ENCODE measurements at regions not wholly inside any gene's neighbourhood (a gene's known extent, or its start where the extent isn't known, plus 50 kb on each side); places are given as distances from the start of the nearest gene placed in this dataset.

DNA sequence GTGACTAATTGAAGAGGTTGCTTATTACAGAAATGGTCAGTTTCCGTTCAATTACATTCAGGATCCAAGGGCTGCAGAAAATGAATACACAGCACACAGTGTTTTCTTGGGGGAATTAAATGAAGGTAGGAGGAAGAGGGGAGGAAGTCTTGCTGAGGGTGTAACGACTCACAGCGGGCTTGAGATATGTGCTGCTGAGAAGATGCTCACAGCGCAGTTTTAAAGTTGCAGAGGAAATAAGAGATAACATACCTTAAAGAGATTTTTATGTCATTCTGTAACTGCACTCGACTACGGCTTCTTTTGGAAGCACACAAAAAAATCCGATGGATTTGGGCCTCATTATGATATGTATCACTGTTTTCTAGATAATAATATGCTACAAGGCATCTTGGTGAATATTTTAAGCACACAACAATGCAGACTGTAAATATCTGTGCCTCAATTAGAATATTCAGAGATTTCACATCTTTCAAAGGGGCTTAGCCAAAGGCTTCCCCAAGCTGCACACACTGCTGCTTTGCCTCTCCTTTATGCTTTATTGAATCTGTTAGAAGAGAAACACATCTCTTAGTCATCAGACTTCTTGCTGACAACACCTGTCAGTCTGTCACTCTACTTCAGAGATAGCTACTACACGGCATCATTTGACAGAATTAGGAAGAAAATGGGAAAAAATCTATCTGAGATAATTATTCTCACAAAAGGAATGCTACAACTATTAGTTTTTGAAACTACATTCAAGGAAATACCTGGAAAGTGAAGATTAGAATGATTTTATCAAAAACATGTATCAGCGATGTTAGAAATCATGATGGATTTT, 773.2 kb downstream of the OTOL1 start:
- no peak for FAIRE-seq
- no peak for DNase-seq (ENCODE audit: low read depth)
- Histone ChIP-seq H3K36me3 (ENCODE audit: control insufficient read depth, insufficient read depth, low read length) (no peaks in the 10 kb centered on the region), H3K27me3 (ENCODE audit: control insufficient read depth, insufficient read depth, low read length) (no peaks in the 10 kb centered on the region), H3K4me3 (ENCODE audit: low read depth, low read length) (no peak overlapping the region)
- no peak for TF ChIP-seq CTCF (IDR thresholded peaks at IDR 0.05; ENCODE audit: insufficient read depth, low read length, severe bottlenecking)

DNA sequence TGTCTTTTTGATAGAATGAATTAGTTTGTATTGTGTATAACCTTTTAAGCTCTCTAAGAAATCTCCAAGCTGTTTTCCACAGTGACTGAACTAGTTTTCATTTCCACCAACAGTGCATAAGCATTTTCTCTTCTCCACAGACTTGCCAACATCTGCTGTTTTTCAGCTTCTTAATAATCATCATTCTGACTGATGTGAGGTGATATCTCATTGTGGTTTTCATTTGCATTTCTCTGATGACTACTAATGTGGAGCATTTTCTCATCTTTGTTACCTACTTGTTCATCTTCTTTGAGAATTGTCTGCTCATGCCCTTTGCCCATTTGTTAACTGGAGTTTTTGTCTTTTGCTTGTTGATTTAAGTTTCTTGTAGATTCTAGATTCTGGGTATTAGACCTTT, 777.5 kb downstream of the OTOL1 start:
- H3K4me3 ChIP-seq (ENCODE audit: low read depth, low read length), result no peak overlapping the region
- no peak for FAIRE-seq
- no peak for DNase-seq (ENCODE audit: low read depth)
- no peak for TF ChIP-seq CTCF (IDR thresholded peaks at IDR 0.05; ENCODE audit: insufficient read depth, low read length, severe bottlenecking)
- H3K36me3 ChIP-seq (ENCODE audit: control insufficient read depth, insufficient read depth, low read length), result no peaks in the 10 kb centered on the region
- no peaks in the 10 kb centered on the region for H3K27me3 ChIP-seq (ENCODE audit: control insufficient read depth, insufficient read depth, low read length)

GRCh38 chr3:162278834-162279233, 782.2 kb downstream of the OTOL1 start:
- H3K36me3 ChIP-seq (ENCODE audit: control insufficient read depth, insufficient read depth, low read length), result no peaks in the 10 kb centered on the region
- FAIRE-seq, result no peak
- no peak for TF ChIP-seq CTCF (IDR thresholded peaks at IDR 0.05; ENCODE audit: insufficient read depth, low read length, severe bottlenecking)

DNA sequence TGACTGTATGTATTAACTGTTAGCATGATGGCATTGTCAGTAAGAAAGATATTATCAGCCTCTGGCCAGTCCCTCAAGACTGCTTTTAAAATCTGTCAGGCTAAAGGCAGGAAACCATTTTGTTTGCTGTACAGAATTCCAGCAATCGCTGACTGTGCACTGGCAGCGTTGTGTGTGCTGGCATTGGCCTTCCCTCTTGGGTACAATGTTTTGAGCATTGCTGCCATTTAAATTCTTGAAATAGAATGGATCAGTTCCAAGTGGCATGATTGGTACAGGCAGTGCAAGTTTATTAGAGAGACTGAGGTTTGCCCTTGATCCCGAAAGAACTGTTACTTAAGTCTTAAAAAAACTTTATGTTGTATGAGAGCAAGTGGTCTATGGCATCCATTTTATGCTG, 788.7 kb downstream of the OTOL1 start:
- no peak for FAIRE-seq
- H3K36me3 ChIP-seq (ENCODE audit: control insufficient read depth, insufficient read depth, low read length), result no peaks in the 10 kb centered on the region
- no peak overlapping the region for H3K4me3 ChIP-seq (ENCODE audit: low read depth, low read length)
- TF ChIP-seq CTCF (IDR thresholded peaks at IDR 0.05; ENCODE audit: insufficient read depth, low read length, severe bottlenecking), result no peak
- no peaks in the 10 kb centered on the region for H3K27me3 ChIP-seq (ENCODE audit: control insufficient read depth, insufficient read depth, low read length)
- DNase-seq (ENCODE audit: low read depth), result no peak

More at GRCh38 chr3:162278834-162279233, 782.2 kb downstream of the OTOL1 start:
- DNase-seq (ENCODE audit: low read depth), result no peak
- Histone ChIP-seq H3K27me3 (ENCODE audit: control insufficient read depth, insufficient read depth, low read length) (no peaks in the 10 kb centered on the region), H3K4me3 (ENCODE audit: low read depth, low read length) (no peak overlapping the region)

DNA sequence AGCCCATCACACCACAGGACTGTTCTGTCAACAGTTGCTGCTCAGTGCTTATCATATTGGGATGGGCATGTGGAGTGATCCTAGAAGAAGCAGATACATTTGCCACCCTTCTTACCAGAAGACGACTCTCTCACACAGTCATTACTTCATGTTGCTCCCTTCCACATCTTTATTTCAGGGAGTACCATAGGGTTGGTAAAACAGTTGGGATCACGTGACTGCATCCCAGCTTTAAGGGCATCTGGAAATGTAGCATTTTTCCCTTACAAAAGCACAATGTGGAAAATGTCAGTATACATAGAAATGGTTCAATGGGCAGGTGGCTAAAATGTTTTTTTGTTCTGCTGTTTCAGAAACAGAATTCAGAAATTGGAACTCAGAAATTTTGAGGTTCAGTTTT, 791.0 kb downstream of the OTOL1 start:
- Histone ChIP-seq H3K27me3 (ENCODE audit: control insufficient read depth, insufficient read depth, low read length) (no peaks in the 10 kb centered on the region), H3K36me3 (ENCODE audit: control insufficient read depth, insufficient read depth, low read length) (no peaks in the 10 kb centered on the region), H3K4me3 (ENCODE audit: low read depth, low read length) (no peak overlapping the region)
- DNase-seq (ENCODE audit: low read depth) (no peak), FAIRE-seq (no peak)
- TF ChIP-seq CTCF (IDR thresholded peaks at IDR 0.05; ENCODE audit: insufficient read depth, low read length, severe bottlenecking), result no peak

DNA sequence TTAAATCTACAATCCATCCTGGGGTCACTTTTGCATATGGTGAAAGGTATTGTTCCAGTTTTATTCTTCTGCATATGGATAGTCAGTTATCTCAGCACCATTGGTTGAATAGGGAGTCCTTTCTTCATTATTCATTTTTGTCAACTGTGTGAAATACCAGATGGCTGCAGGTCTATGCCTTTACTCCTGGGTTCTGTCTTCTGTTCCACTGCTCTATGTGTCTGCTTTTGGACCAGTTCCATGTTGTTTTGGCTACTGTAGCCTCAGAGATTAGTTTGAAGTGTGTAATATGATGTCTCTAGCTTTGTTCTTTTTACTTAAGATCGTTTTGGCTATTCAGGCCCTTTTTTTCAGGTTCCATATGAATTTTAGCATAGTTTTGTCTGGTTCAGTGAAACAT, 795.8 kb downstream of the OTOL1 start:
- no peak for TF ChIP-seq CTCF (IDR thresholded peaks at IDR 0.05; ENCODE audit: insufficient read depth, low read length, severe bottlenecking)
- FAIRE-seq (no peak), DNase-seq (ENCODE audit: low read depth) (no peak)
- no peaks in the 10 kb centered on the region for H3K36me3 ChIP-seq (ENCODE audit: control insufficient read depth, insufficient read depth, low read length)
- no peak overlapping the region for H3K4me3 ChIP-seq (ENCODE audit: low read depth, low read length)
- H3K27me3 ChIP-seq (ENCODE audit: control insufficient read depth, insufficient read depth, low read length), result no peaks in the 10 kb centered on the region
